ENCODE measurements at regions not wholly inside any gene's neighbourhood (a gene's known extent, or its start where the extent isn't known, plus 50 kb on each side); places are given as distances from the start of the nearest gene placed in this dataset.

DNA sequence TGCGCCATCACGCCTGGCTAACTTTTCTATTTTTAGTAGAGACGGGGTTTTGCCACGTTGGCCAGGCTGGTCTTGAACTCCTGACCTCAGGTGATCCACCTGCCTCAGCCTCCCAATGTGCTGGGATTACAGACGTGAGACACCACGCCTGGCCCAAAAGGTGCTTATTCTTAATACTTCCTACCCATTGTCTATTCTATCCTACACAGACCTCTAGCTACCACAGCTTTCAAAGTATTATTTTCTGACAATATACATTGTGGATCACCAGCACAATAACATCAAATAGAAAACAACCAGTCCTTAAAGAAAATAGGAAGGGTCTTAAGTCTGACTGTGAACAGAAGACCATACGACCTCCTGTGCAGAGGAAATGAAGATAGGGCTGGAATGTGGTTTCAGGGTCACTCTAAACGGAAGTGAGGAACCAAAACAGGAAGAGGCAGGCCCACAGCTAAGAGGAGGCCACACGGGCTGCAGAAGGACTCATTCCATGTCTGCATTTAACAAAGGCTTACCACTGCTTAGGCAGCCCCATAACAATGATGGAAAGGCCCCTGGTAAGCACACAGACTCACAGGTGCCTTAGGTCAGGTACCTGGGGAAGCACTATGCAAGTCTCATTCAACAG, 115.2 kb downstream of the ZFAND4 start (continued):
- TF ChIP-seq E2F1 (CRISPR knock-in tag; IDR thresholded peaks at IDR 0.05): no peak
- no peak for TF ChIP-seq ZNF551 (CRISPR knock-in tag; IDR thresholded peaks at IDR 0.05)
- TF ChIP-seq HES1 (IDR thresholded peaks at IDR 0.05; ENCODE audit: low read depth): no peak
- TF ChIP-seq NR2C2 (CRISPR knock-in tag; IDR thresholded peaks at IDR 0.05): no peak
- TF ChIP-seq NR2C2 (tag; IDR thresholded peaks at IDR 0.05): 0 out of 2 replicates have a peak, but pooled peaks have one; percentile 33
- no peak for TF ChIP-seq ZNF134 (CRISPR knock-in tag; conservative IDR thresholded peaks at IDR 0.05)
- TF ChIP-seq, protein P1, sequence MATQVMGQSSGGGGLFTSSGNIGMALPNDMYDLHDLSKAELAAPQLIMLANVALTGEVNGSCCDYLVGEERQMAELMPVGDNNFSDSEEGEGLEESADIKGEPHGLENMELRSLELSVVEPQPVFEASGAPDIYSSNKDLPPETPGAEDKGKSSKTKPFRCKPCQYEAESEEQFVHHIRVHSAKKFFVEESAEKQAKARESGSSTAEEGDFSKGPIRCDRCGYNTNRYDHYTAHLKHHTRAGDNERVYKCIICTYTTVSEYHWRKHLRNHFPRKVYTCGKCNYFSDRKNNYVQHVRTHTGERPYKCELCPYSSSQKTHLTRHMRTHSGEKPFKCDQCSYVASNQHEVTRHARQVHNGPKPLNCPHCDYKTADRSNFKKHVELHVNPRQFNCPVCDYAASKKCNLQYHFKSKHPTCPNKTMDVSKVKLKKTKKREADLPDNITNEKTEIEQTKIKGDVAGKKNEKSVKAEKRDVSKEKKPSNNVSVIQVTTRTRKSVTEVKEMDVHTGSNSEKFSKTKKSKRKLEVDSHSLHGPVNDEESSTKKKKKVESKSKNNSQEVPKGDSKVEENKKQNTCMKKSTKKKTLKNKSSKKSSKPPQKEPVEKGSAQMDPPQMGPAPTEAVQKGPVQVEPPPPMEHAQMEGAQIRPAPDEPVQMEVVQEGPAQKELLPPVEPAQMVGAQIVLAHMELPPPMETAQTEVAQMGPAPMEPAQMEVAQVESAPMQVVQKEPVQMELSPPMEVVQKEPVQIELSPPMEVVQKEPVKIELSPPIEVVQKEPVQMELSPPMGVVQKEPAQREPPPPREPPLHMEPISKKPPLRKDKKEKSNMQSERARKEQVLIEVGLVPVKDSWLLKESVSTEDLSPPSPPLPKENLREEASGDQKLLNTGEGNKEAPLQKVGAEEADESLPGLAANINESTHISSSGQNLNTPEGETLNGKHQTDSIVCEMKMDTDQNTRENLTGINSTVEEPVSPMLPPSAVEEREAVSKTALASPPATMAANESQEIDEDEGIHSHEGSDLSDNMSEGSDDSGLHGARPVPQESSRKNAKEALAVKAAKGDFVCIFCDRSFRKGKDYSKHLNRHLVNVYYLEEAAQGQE (IDR thresholded peaks at IDR 0.05; ENCODE audit: borderline replicate concordance): no peak
- TF ChIP-seq, protein P1 (CRISPR knock-in tag; IDR thresholded peaks at IDR 0.05; ENCODE audit: low read depth): 0 out of 2 replicates have a peak, but pooled peaks have one; percentile 24
- TF ChIP-seq DNMT1 (IDR thresholded peaks at IDR 0.05): no peak
- TF ChIP-seq ZFP1 (CRISPR knock-in tag; IDR thresholded peaks at IDR 0.05): no peak
- no peak for TF ChIP-seq CHD4 (IDR thresholded peaks at IDR 0.05; ENCODE audit: insufficient read depth, insufficient replicate concordance, low read depth, low read length, poor library complexity, severe bottlenecking)
- TF ChIP-seq ETS1 (conservative IDR thresholded peaks at IDR 0.05; ENCODE audit: control insufficient read depth, low read depth, low read length): no peak
- peak; percentile 23; the same call in 1 of the 2 replicates for TF ChIP-seq CXXC5 (CRISPR knock-in tag; IDR thresholded peaks at IDR 0.05)
- no peak for TF ChIP-seq HINFP (tag; conservative IDR thresholded peaks at IDR 0.05; ENCODE audit: low read depth)

Data from K562 (cell line).